ENCODE measurements at regions not wholly inside any gene's neighbourhood (a gene's known extent, or its start where the extent isn't known, plus 50 kb on each side); places are given as distances from the start of the nearest gene placed in this dataset.

- TF ChIP-seq CTCF (IDR thresholded peaks at IDR 0.05) (no peak), POLR2A (IDR thresholded peaks at IDR 0.05) (no peak)
These were observed 1523.0 kb upstream of the B3GALT2 start for GRCh38 chr1:194709439-194709838.
